HG03039 (cell line): ENCODE measurements at regions not wholly inside any gene's neighbourhood (a gene's known extent, or its start where the extent isn't known, plus 50 kb on each side); places are given as distances from the start of the nearest gene placed in this dataset.
"Not testable (repeated sequence)": the region's sequence is repeated elsewhere in the genome, so short reads cannot be mapped to it uniquely, and the experiment has no call there.

Experiments
- ATAC-seq: cut with Tn5 transposase; IDR thresholded peaks from one replicate; pipeline ENCODE4 v1.9.1; 2021; ENCODE audit warnings: mild to moderate bottlenecking, moderate library complexity; ENCODE audit not compliant: unreplicated experiment

- no peak for ATAC-seq
These were observed 377.7 kb upstream of the FZD8 start for GRCh38 chr10:36019749-36020148.

GRCh38 chr10:36018996-36019395 is 376.9 kb upstream of the FZD8 start:
- ATAC-seq = no peak

- no peak for ATAC-seq
These were observed 375.0 kb upstream of the FZD8 start for GRCh38 chr10:36017137-36017536.

GRCh38 chr10:36007369-36007768 is 365.3 kb upstream of the FZD8 start:
- ATAC-seq = no peak

GRCh38 chr10:36003688-36004087 is 361.6 kb upstream of the FZD8 start:
- ATAC-seq = no peak

GRCh38 chr10:36003031-36003600 is 361.0 kb upstream of the FZD8 start:
- no peak for ATAC-seq

GRCh38 chr10:36002445-36002844 is 360.3 kb upstream of the FZD8 start:
- no peak for ATAC-seq

GRCh38 chr10:36000754-36001153 is 358.7 kb upstream of the FZD8 start:
- not testable (repeated sequence) for ATAC-seq

- no peak for ATAC-seq
These were observed 355.9 kb upstream of the FZD8 start for GRCh38 chr10:35998026-35998425.

- no peak for ATAC-seq
These were observed 353.4 kb upstream of the FZD8 start for GRCh38 chr10:35995485-35995884.

- ATAC-seq = no peak
These were observed 351.8 kb upstream of the FZD8 start for GRCh38 chr10:35993591-35994515.

- no peak for ATAC-seq
These were observed 350.0 kb upstream of the FZD8 start for GRCh38 chr10:35992107-35992506.

- no peak for ATAC-seq
These were observed 344.8 kb upstream of the FZD8 start for GRCh38 chr10:35986756-35987502.

GRCh38 chr10:35979116-35979515 is 337.0 kb upstream of the FZD8 start:
- ATAC-seq = no peak

- ATAC-seq = not testable (repeated sequence)
These were observed 332.0 kb upstream of the FZD8 start for GRCh38 chr10:35973912-35974591.

- no peak for ATAC-seq
These were observed 330.2 kb upstream of the FZD8 start for GRCh38 chr10:35972275-35972674.

- ATAC-seq = no peak
These were observed 329.3 kb upstream of the FZD8 start for GRCh38 chr10:35971397-35971796.

- ATAC-seq = no peak
These were observed 321.6 kb upstream of the FZD8 start for GRCh38 chr10:35963685-35964084.

- ATAC-seq = no peak
These were observed 319.4 kb upstream of the FZD8 start for GRCh38 chr10:35961501-35961900.

- ATAC-seq = no peak
These were observed 317.2 kb upstream of the FZD8 start for GRCh38 chr10:35959252-35959651.

- ATAC-seq = not testable (repeated sequence)
These were observed 316.5 kb upstream of the FZD8 start for GRCh38 chr10:35958609-35959008.
